Activated T-helper 2 cell treated with anti-CD3 and anti-CD28 coated beads, Interferon-gamma antibody, Interleukin-2, Interleukin-4, amounts not matched to agents 10 μg/mL and 5 μg/mL and 100 μg/mL, durations not matched to agents 14 hours and 24 hours and 36 hours (primary cell): ENCODE measurements at regions not wholly inside any gene's neighbourhood (a gene's known extent, or its start where the extent isn't known, plus 50 kb on each side); places are given as distances from the start of the nearest gene placed in this dataset.

ENCODE experiments used
- DNase-seq: peaks from one replicate; pipeline ENCODE4 v3.0.0; 2021; ENCODE audit warnings: low spot score
- H3K27ac Mint-ChIP-seq: one replicate; pipeline ENCODE4 v1.8.0; 2021; ENCODE audit warnings: mixed read lengths
- H3K27me3 Mint-ChIP-seq: one replicate; pipeline ENCODE4 v1.8.0; 2021; ENCODE audit warnings: low read depth, mixed read lengths
- H3K36me3 Mint-ChIP-seq: one replicate; pipeline ENCODE4 v1.8.0; 2021; ENCODE audit warnings: low read depth, mixed read lengths
- H3K4me1 Mint-ChIP-seq: one replicate; pipeline ENCODE4 v1.8.0; 2021; ENCODE audit warnings: low read depth, mixed read lengths
- H3K4me3 Mint-ChIP-seq: one replicate; pipeline ENCODE4 v1.8.0; 2021; ENCODE audit warnings: low read depth, mild to moderate bottlenecking, moderate library complexity, mixed read lengths
- H3K9me3 Mint-ChIP-seq: one replicate; pipeline ENCODE4 v1.8.0; 2021; ENCODE audit warnings: mixed read lengths
- intact Hi-C: fragments of 100-400 bp; cut with micrococcal nuclease; formaldehyde crosslinking; loops from one replicate; pipeline ENCODE4 v1.15.1; 2023

- H3K36me3 Mint-ChIP-seq: no peaks in the 10 kb centered on the region
- no peaks in the 10 kb centered on the region for H3K4me1 Mint-ChIP-seq
- no peaks in the 10 kb centered on the region for H3K9me3 Mint-ChIP-seq
- H3K27me3 Mint-ChIP-seq: peaks cover 13% of the 10 kb centered on the region
- no peak overlapping the region for H3K4me3 Mint-ChIP-seq
- no peak for DNase-seq
- H3K27ac Mint-ChIP-seq: no peak overlapping the region
- intact Hi-C loops: no loop called here
Observed at GRCh38 chr9:109830545-109830944, 50.5 kb downstream of the PALM2AKAP2 start.

- Mint-ChIP-seq H3K36me3 (no peaks in the 10 kb centered on the region), H3K9me3 (no peaks in the 10 kb centered on the region), H3K27me3 (peaks cover 17% of the 10 kb centered on the region), H3K4me1 (no peaks in the 10 kb centered on the region), H3K27ac (no peak overlapping the region), H3K4me3 (no peak overlapping the region)
- intact Hi-C loops: no loop called here
- no peak for DNase-seq
Observed at GRCh38 chr9:109831998-109832658, 52.1 kb downstream of the PALM2AKAP2 start.

- DNase-seq: no peak
- no peak overlapping the region for H3K27ac Mint-ChIP-seq
- no peaks in the 10 kb centered on the region for H3K9me3 Mint-ChIP-seq
- H3K4me1 Mint-ChIP-seq: no peaks in the 10 kb centered on the region
- no peak overlapping the region for H3K4me3 Mint-ChIP-seq
- H3K36me3 Mint-ChIP-seq: no peaks in the 10 kb centered on the region
- intact Hi-C loops: no loop called here
- peaks cover 12% of the 10 kb centered on the region for H3K27me3 Mint-ChIP-seq
Observed at GRCh38 chr9:109834855-109835254, 54.9 kb downstream of the PALM2AKAP2 start.

- no peak overlapping the region for H3K4me3 Mint-ChIP-seq
- no peaks in the 10 kb centered on the region for H3K4me1 Mint-ChIP-seq
- intact Hi-C loops: no loop called here
- DNase-seq: no peak
- H3K36me3 Mint-ChIP-seq: no peaks in the 10 kb centered on the region
- no peak overlapping the region for H3K27ac Mint-ChIP-seq
- H3K27me3 Mint-ChIP-seq: peaks cover 10% of the 10 kb centered on the region
- H3K9me3 Mint-ChIP-seq: no peaks in the 10 kb centered on the region
Observed at GRCh38 chr9:109843641-109844040, 63.6 kb downstream of the PALM2AKAP2 start.

DNA sequence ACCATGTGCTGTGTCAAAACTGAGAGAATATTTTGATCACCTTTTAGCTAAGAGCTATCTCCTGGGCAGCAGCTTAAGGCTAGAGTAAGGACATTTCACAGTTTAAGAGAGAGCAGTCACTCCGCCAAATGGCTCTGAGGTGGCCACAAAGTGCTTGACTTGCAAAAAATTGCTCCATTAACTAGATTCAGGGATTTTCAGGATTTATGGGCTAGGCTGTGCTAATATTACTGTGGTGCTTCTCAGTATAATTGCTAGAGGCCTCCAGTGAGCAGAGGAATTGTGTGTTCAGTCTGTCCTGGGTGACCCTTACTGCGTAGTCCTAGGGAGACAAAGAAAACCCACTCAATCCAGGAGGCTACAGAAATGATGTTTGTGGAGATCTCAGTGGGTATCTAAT lies 65.2 kb downstream of the PALM2AKAP2 start:
- H3K27me3 Mint-ChIP-seq: peaks cover 12% of the 10 kb centered on the region
- H3K27ac Mint-ChIP-seq: no peak overlapping the region
- DNase-seq: no peak
- intact Hi-C loops: no loop called here
- H3K4me1 Mint-ChIP-seq: no peaks in the 10 kb centered on the region
- H3K9me3 Mint-ChIP-seq: no peaks in the 10 kb centered on the region
- no peak overlapping the region for H3K4me3 Mint-ChIP-seq
- H3K36me3 Mint-ChIP-seq: no peaks in the 10 kb centered on the region

DNA sequence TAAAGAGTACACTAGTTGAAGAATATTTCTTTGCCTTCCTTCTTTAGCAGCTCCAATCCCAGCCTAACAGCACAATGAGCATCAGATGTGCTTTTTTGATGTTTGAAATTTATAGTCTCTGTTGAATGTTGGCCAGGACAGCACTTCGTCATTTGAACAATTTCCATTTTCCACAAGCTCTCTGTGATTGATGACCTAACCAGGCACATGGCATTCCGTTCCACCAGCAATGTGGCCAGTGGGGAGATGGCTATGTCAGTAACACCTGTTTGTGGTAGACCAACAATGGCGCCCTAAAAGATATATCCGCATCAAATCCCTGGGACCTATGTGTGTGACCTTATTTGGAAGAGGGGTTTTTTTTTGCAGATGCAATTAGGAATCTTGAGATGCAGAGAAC lies 66.8 kb downstream of the PALM2AKAP2 start:
- intact Hi-C loops: no loop called here
- H3K4me3 Mint-ChIP-seq: no peak overlapping the region
- H3K4me1 Mint-ChIP-seq: no peaks in the 10 kb centered on the region
- H3K27ac Mint-ChIP-seq: no peak overlapping the region
- H3K27me3 Mint-ChIP-seq: peaks cover 20% of the 10 kb centered on the region
- no peak for DNase-seq
- H3K9me3 Mint-ChIP-seq: no peaks in the 10 kb centered on the region
- H3K36me3 Mint-ChIP-seq: no peaks in the 10 kb centered on the region

- no peak for DNase-seq
- H3K4me1 Mint-ChIP-seq: no peaks in the 10 kb centered on the region
- no peaks in the 10 kb centered on the region for H3K9me3 Mint-ChIP-seq
- H3K27ac Mint-ChIP-seq: no peak overlapping the region
- peaks cover 28% of the 10 kb centered on the region for H3K27me3 Mint-ChIP-seq
- intact Hi-C loops: no loop called here
- H3K36me3 Mint-ChIP-seq: no peaks in the 10 kb centered on the region
- no peak overlapping the region for H3K4me3 Mint-ChIP-seq
Observed at GRCh38 chr9:109852556-109852955, 72.6 kb downstream of the PALM2AKAP2 start.

GRCh38 chr9:109855540-109855939 lies 75.5 kb downstream of the PALM2AKAP2 start:
- no peaks in the 10 kb centered on the region for H3K9me3 Mint-ChIP-seq
- H3K36me3 Mint-ChIP-seq: no peaks in the 10 kb centered on the region
- H3K27me3 Mint-ChIP-seq: peaks cover 33% of the 10 kb centered on the region
- DNase-seq: no peak
- H3K27ac Mint-ChIP-seq: no peak overlapping the region
- no peaks in the 10 kb centered on the region for H3K4me1 Mint-ChIP-seq
- no peak overlapping the region for H3K4me3 Mint-ChIP-seq
- intact Hi-C loops: no loop called here

DNA sequence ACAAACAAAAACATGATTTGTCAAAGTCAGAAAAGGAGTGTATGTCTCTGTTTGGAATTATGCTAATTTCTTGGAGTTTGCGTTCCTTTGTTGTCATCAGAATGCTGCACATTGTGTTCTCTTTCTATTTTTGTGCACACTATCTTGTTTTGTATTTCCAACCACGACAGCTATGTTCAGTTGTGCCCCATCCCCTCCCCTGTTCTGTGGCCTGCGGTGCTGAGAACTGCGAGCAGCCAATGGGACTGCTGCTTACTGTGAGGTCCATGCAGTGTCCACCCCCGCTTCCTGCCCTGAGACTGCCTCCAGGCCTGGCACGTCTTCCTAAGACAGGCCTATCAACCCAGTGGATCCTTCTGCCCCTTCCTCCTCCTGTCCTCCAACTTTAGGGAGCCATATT lies 76.8 kb downstream of the PALM2AKAP2 start:
- Mint-ChIP-seq H3K9me3 (no peaks in the 10 kb centered on the region), H3K4me3 (no peak overlapping the region), H3K36me3 (no peaks in the 10 kb centered on the region), H3K27ac (no peak overlapping the region), H3K27me3 (peaks cover 31% of the 10 kb centered on the region), H3K4me1 (no peaks in the 10 kb centered on the region)
- no peak for DNase-seq
- intact Hi-C loops: no loop called here

- H3K27me3 Mint-ChIP-seq: peaks cover 31% of the 10 kb centered on the region
- H3K4me3 Mint-ChIP-seq: no peak overlapping the region
- intact Hi-C loops: no loop called here
- H3K27ac Mint-ChIP-seq: no peak overlapping the region
- no peaks in the 10 kb centered on the region for H3K9me3 Mint-ChIP-seq
- DNase-seq: no peak
- H3K4me1 Mint-ChIP-seq: no peaks in the 10 kb centered on the region
- H3K36me3 Mint-ChIP-seq: no peaks in the 10 kb centered on the region
Observed at GRCh38 chr9:109857336-109857735, 77.3 kb downstream of the PALM2AKAP2 start.

DNA sequence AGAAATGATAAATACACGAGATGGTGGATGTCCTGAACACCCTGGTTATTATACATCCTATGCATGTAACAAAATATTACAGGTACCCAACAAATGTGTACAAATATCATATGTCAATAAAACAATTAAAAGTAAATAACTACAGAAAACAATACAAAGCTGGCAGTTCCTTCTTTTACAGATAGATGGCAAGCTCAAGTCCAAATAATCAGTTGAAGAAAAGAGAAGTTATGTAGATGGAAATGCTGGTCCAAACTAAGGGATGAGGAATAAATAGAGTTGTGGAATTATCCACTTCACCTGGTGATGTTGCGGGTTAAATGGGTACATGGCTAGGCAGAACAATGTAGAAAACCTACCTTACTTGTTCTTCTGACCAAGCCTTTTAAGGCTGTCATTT lies 79.4 kb downstream of the PALM2AKAP2 start:
- no peaks in the 10 kb centered on the region for H3K9me3 Mint-ChIP-seq
- DNase-seq: no peak
- intact Hi-C loops: no loop called here
- H3K27me3 Mint-ChIP-seq: peaks cover 26% of the 10 kb centered on the region
- H3K27ac Mint-ChIP-seq: no peak overlapping the region
- no peaks in the 10 kb centered on the region for H3K4me1 Mint-ChIP-seq
- H3K36me3 Mint-ChIP-seq: no peaks in the 10 kb centered on the region
- no peak overlapping the region for H3K4me3 Mint-ChIP-seq

DNA sequence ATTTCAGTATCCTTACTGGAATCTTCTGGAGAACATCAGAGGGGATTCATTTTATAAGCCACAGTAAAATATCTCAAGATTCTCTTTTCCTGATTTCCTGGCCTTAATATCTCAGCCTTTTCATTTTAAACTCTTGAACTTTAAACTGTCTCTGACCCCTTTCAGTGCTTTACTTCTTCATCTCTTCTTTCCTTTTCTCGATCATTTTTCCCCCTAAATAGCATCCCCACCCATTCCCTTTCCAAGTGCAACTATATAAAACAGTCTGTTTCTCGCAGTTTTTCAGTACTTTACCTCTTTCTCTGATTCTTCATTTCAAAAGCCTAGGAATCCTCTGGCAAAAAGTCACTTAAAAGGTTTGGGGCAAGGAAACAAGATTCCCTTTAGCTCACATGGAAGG lies 80.5 kb downstream of the PALM2AKAP2 start:
- DNase-seq: no peak
- no peaks in the 10 kb centered on the region for H3K4me1 Mint-ChIP-seq
- H3K4me3 Mint-ChIP-seq: no peak overlapping the region
- no peaks in the 10 kb centered on the region for H3K36me3 Mint-ChIP-seq
- no peak overlapping the region for H3K27ac Mint-ChIP-seq
- intact Hi-C loops: no loop called here
- H3K27me3 Mint-ChIP-seq: peaks cover 26% of the 10 kb centered on the region
- H3K9me3 Mint-ChIP-seq: no peaks in the 10 kb centered on the region

DNA sequence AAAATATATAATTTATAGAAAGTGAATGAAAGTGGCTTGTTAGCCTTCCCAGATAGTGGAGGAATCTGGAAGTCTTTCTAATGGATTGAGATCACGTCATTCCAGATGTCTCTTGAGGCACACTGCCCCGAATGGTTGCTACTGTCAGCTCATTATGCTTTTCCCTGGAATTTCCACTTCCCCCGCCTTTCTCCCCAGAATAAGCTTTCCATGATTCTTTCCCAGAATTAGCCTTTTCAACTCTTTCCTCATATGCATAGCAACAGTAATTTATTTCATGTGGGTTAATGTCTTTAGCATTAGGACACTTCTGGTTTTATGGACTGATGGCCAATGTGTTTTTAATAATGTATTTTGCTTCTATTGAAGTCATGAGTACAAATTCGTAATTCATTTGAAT lies 81.5 kb downstream of the PALM2AKAP2 start:
- Mint-ChIP-seq H3K4me1 (no peaks in the 10 kb centered on the region), H3K9me3 (no peaks in the 10 kb centered on the region), H3K27ac (no peak overlapping the region), H3K36me3 (no peaks in the 10 kb centered on the region), H3K27me3 (peaks cover 30% of the 10 kb centered on the region), H3K4me3 (no peak overlapping the region)
- intact Hi-C loops: no loop called here
- no peak for DNase-seq

DNA sequence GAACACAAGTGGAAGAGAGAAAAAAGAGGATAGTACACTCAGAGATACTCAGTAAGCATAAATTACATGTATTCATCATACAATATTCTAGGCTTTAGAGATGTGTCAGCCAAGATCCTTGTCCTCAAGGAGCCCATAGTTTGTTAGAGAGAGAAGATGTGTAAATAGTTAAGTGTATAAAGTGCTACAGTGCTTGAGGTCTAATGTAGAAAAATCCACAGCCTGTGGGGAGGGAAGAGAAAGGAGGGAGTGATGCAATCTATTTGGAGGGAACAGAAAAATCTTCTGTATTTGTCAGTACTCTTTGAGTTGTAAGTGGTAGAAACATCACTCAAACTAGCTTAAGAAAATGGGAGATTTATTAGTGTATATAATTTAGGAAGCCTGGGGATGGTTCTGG lies 81.9 kb downstream of the PALM2AKAP2 start:
- DNase-seq: no peak
- Mint-ChIP-seq H3K36me3 (no peaks in the 10 kb centered on the region), H3K9me3 (no peaks in the 10 kb centered on the region), H3K27me3 (peaks cover 30% of the 10 kb centered on the region), H3K4me1 (no peaks in the 10 kb centered on the region), H3K27ac (no peak overlapping the region), H3K4me3 (no peak overlapping the region)
- intact Hi-C loops: no loop called here
